Liver (tissue), 7 donors: ENCODE measurements at regions not wholly inside any gene's neighbourhood (a gene's known extent, or its start where the extent isn't known, plus 50 kb on each side); places are given as distances from the start of the nearest gene placed in this dataset.

Experiments used
- DNase-seq: peaks from one replicate; pipeline ENCODE4 v3.0.0-alpha.2; 2017; ENCODE audit warnings: low spot score
- H3K27ac ChIP-seq, 2 donors: one replicate each; pipeline ENCODE4 v1.7.0; 2013; ENCODE audit warnings: inconsistent platforms in 2 of 2, low read length in 2 of 2, control low read depth in 1 of 2, low read depth in 1 of 2, mild to moderate bottlenecking in 1 of 2
- H3K27me3 ChIP-seq, 4 donors: one replicate each; pipeline versions ENCODE4 v1.6.1 to v1.7.0; 2013; ENCODE audit warnings: low read length in 3 of 4, inconsistent platforms in 1 of 4, mild to moderate bottlenecking in 1 of 4, moderate library complexity in 1 of 4; ENCODE audit not compliant: control insufficient read depth in 4 of 4, insufficient read depth in 4 of 4
- H3K36me3 ChIP-seq, 4 donors: one replicate each; pipeline versions ENCODE4 v1.6.1 to v1.7.0; 2013; ENCODE audit warnings: low read length in 3 of 4, mild to moderate bottlenecking in 3 of 4, low read depth in 1 of 4, moderate library complexity in 1 of 4; ENCODE audit not compliant: control insufficient read depth in 4 of 4, insufficient read depth in 3 of 4
- H3K4me1 ChIP-seq, 4 donors: one replicate each; pipeline versions ENCODE4 v1.6.1 to v1.7.0; 2013; ENCODE audit warnings: low read length in 3 of 4, mild to moderate bottlenecking in 3 of 4, moderate library complexity in 1 of 4; ENCODE audit not compliant: control insufficient read depth in 4 of 4, insufficient read depth in 4 of 4
- H3K4me3 ChIP-seq, 3 donors: one replicate each; pipeline versions ENCODE4 v1.6.1 to v1.7.0; 2013; ENCODE audit warnings: low read length in 3 of 3, control low read depth in 1 of 3, low read depth in 1 of 3, mild to moderate bottlenecking in 1 of 3
- H3K9ac ChIP-seq, 2 donors: one replicate each; pipeline ENCODE4 v1.7.0; 2013; ENCODE audit warnings: low read length in 2 of 2, mild to moderate bottlenecking in 2 of 2, moderate library complexity in 2 of 2, control low read depth in 1 of 2, low read depth in 1 of 2
- H3K9me3 ChIP-seq, 4 donors: one replicate each; pipeline versions ENCODE4 v1.6.1 to v1.7.0; 2013; ENCODE audit warnings: low read length in 3 of 4; ENCODE audit not compliant: control insufficient read depth in 4 of 4
- EGR1 ChIP-seq, 2 donors: IDR thresholded peaks; 2 replicates each; pipeline ENCODE4 v1.6.1; 2016 to 2018; ENCODE audit warnings: antibody characterized with exemption in 2 of 2, low read depth in 2 of 2
- FOXA1 ChIP-seq: IDR thresholded peaks from 2 replicates; pipeline ENCODE4 v1.6.1; 2016; ENCODE audit warnings: antibody characterized with exemption
- FOXA2 ChIP-seq: IDR thresholded peaks from 2 replicates; pipeline ENCODE4 v1.6.1; 2016; ENCODE audit warnings: antibody characterized with exemption
- GABPA ChIP-seq, 2 donors: IDR thresholded peaks in 1 of 2; conservative IDR thresholded peaks in 1 of 2; 2 replicates each; pipeline ENCODE4 v1.6.1; 2016; ENCODE audit warnings: antibody characterized with exemption in 2 of 2, mild to moderate bottlenecking in 1 of 2, moderate library complexity in 1 of 2
- HNF4A ChIP-seq, 2 donors: conservative IDR thresholded peaks; 2 replicates each; pipeline ENCODE4 v1.6.1; 2016; ENCODE audit warnings: antibody characterized with exemption in 2 of 2, mild to moderate bottlenecking in 2 of 2
- HNF4G ChIP-seq: IDR thresholded peaks from 2 replicates; pipeline ENCODE4 v1.6.1; 2016; ENCODE audit warnings: antibody characterized with exemption
- JUND ChIP-seq, 2 donors: IDR thresholded peaks; 2 replicates each; pipeline ENCODE4 v1.6.1; 2016; ENCODE audit warnings: antibody characterized with exemption in 2 of 2
- MAX ChIP-seq: IDR thresholded peaks from 2 replicates; pipeline ENCODE4 v1.6.1; 2016; ENCODE audit warnings: antibody characterized with exemption
- NR2F2 ChIP-seq: IDR thresholded peaks from 2 replicates; pipeline ENCODE4 v1.6.1; 2016; ENCODE audit warnings: antibody characterized with exemption
- RAD21 ChIP-seq, 2 donors: IDR thresholded peaks; 2 replicates each; pipeline ENCODE4 v1.6.1; 2016; ENCODE audit warnings: antibody characterized with exemption in 2 of 2, mild to moderate bottlenecking in 2 of 2
- RXRA ChIP-seq, 2 donors: IDR thresholded peaks; 2 replicates each; pipeline ENCODE4 v1.6.1; 2017 to 2018; ENCODE audit warnings: antibody characterized with exemption in 2 of 2, mild to moderate bottlenecking in 1 of 2
- TAF1 ChIP-seq: conservative IDR thresholded peaks from 2 replicates; pipeline ENCODE4 v1.6.1; 2016; ENCODE audit warnings: antibody characterized with exemption, mild to moderate bottlenecking
- YY1 ChIP-seq: IDR thresholded peaks from 2 replicates; pipeline ENCODE4 v1.6.1; 2016; ENCODE audit warnings: antibody characterized with exemption, mild to moderate bottlenecking
- ZBTB33 ChIP-seq: IDR thresholded peaks from 2 replicates; pipeline ENCODE4 v1.6.1; 2016; ENCODE audit warnings: antibody characterized with exemption
- WGBS: extraction: QIAGEN DNeasy Blood & Tissue Kit; methylation state at CpG from one replicate; pipeline ENCODE4 v1.1.7; 2013; 5-methylcytosine and 5-hydroxymethylcytosine counted together
- TF ChIP-seq, protein P1 (sequence below): IDR thresholded peaks from 2 replicates; pipeline ENCODE4 v1.6.1; 2016; ENCODE audit warnings: antibody characterized with exemption
- TF ChIP-seq, protein P2 (sequence below): IDR thresholded peaks from 2 replicates; pipeline ENCODE4 v1.6.1; 2016; ENCODE audit warnings: antibody characterized with exemption, mild to moderate bottlenecking
- donor health status: healthy.
- donor health status: healthy.
- donor health status: healthy.
- donor health status: healthy.

DNA sequence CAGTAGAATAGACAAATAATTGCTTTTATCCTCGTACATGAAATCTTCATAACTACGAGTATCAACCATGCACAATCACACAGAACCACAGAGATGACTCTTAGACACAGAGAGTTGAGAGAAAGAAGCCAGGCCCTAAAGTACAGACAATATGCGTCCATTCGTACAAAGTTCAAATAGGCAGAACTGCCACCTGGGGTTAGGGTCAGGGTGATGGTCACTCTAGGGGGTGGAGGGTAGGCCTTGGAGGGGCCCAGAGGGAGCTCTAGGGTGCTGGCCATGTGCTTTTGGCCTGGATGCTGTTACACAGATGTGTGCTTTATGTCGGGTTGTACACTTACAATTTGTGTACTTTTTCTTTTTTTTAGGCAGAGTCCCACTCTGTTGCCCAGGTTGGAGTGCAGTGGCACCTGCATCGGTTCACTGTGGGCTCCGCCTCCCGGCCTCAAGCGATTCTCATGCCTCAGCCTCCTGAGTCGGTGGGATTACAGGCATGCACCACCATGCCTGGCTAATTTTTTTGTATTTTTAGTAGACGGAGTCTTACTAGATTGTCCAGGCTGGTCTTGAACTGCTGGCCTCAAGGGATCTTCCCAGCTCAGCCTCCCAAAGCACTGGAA, 65.9 kb upstream of the KLF13 start:
- Histone ChIP-seq H3K27me3 (no peaks in the 10 kb centered on the region), H3K27ac (no peak overlapping the region), H3K9me3 (no peaks in the 10 kb centered on the region), H3K4me1 (peaks cover 25 to 34% (median 28%) of the 10 kb centered on the region in 4 donors), H3K4me3 (no peak overlapping the region), H3K9ac (no peak overlapping the region), H3K36me3 (no peaks in the 10 kb centered on the region)
- WGBS = 93% methylated on average over 11 of the region's 11 CpGs
- TF ChIP-seq ZBTB33 = no peak
- no peak for TF ChIP-seq YY1
- TF ChIP-seq GABPA (IDR thresholded peaks at IDR 0.05 in 1 of 2, conservative IDR thresholded peaks at IDR 0.05 in 1 of 2) = no peak
- no peak for TF ChIP-seq HNF4G
- TF ChIP-seq TAF1 = no peak
- TF ChIP-seq MAX = no peak
- no peak for TF ChIP-seq FOXA1
- no peak for TF ChIP-seq HNF4A (conservative IDR thresholded peaks at IDR 0.05)
- TF ChIP-seq RAD21 (IDR thresholded peaks at IDR 0.05) = no peak
- TF ChIP-seq, protein P1, sequence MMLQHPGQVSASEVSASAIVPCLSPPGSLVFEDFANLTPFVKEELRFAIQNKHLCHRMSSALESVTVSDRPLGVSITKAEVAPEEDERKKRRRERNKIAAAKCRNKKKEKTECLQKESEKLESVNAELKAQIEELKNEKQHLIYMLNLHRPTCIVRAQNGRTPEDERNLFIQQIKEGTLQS = no peak
- TF ChIP-seq, protein P2, sequence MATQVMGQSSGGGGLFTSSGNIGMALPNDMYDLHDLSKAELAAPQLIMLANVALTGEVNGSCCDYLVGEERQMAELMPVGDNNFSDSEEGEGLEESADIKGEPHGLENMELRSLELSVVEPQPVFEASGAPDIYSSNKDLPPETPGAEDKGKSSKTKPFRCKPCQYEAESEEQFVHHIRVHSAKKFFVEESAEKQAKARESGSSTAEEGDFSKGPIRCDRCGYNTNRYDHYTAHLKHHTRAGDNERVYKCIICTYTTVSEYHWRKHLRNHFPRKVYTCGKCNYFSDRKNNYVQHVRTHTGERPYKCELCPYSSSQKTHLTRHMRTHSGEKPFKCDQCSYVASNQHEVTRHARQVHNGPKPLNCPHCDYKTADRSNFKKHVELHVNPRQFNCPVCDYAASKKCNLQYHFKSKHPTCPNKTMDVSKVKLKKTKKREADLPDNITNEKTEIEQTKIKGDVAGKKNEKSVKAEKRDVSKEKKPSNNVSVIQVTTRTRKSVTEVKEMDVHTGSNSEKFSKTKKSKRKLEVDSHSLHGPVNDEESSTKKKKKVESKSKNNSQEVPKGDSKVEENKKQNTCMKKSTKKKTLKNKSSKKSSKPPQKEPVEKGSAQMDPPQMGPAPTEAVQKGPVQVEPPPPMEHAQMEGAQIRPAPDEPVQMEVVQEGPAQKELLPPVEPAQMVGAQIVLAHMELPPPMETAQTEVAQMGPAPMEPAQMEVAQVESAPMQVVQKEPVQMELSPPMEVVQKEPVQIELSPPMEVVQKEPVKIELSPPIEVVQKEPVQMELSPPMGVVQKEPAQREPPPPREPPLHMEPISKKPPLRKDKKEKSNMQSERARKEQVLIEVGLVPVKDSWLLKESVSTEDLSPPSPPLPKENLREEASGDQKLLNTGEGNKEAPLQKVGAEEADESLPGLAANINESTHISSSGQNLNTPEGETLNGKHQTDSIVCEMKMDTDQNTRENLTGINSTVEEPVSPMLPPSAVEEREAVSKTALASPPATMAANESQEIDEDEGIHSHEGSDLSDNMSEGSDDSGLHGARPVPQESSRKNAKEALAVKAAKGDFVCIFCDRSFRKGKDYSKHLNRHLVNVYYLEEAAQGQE = no peak
- DNase-seq = peak; percentile 33

DNA sequence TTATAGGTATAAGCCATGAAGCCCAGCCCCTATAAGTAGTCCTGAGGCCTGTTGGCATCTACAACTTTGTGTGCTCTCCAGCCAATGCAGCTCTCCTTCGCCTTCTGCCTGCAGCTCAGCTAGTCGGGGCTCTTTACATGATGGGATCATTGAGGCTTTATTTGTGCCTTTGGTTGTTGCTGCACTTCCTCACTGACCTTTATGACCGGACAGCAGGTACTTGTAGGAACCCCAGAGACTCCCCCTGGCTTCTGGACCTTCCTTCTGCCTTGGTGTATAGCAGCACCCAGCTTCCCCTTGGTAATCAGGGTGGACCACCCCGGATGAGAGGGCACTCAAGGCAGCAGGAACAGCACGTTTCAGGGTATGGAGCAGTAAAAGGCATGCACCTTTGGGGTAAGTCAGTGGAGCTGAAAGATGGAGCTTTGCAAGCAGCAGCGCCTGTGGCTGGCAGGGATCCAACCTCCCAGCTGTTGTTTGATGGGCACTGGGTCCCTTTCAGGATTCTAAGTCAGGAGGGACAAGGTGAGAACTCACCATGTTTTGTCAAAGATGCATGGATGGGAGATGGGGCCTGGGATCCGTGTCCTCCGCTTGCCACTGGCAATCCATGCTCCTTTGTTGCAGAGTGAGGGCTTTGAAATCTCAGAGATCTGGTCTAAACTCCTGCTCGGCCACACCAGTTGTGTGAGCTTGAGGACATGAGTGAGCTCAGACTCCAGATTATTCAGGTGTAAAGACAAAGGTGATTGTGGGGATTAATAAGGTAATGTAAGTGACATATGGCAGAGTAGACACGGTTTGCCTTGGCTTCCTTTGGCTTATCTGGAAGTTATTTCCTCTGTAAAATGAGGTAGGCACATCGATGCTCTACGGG, 65.1 kb upstream of the KLF13 start:
- 93% methylated on average over 12 of the region's 12 CpGs for WGBS
- H3K27ac ChIP-seq = no peak overlapping the region
- H3K4me3 ChIP-seq = no peak overlapping the region
- H3K36me3 ChIP-seq = no peaks in the 10 kb centered on the region
- DNase-seq = peak; percentile 40
- H3K9me3 ChIP-seq = no peaks in the 10 kb centered on the region
- no peaks in the 10 kb centered on the region for H3K27me3 ChIP-seq
- H3K9ac ChIP-seq = no peak overlapping the region
- peaks cover 27 to 37% (median 31%) of the 10 kb centered on the region in 4 donors for H3K4me1 ChIP-seq
- TF ChIP-seq NR2F2 (no peak), MAX (no peak), YY1 (no peak), EGR1 (IDR thresholded peaks at IDR 0.05; ENCODE audit: low read depth in 2 of 2) (no peak), RAD21 (IDR thresholded peaks at IDR 0.05) (no peak), RXRA (IDR thresholded peaks at IDR 0.05) (no peak), HNF4A (conservative IDR thresholded peaks at IDR 0.05) (no peak), HNF4G (no peak), ZBTB33 (no peak), FOXA2 (no peak), JUND (IDR thresholded peaks at IDR 0.05) (no peak), GABPA (IDR thresholded peaks at IDR 0.05 in 1 of 2, conservative IDR thresholded peaks at IDR 0.05 in 1 of 2) (no peak), FOXA1 (no peak), TAF1 (no peak)
- TF ChIP-seq, protein P2 = no peak
